ENCODE measurements at regions not wholly inside any gene's neighbourhood (a gene's known extent, or its start where the extent isn't known, plus 50 kb on each side); places are given as distances from the start of the nearest gene placed in this dataset.

DNA sequence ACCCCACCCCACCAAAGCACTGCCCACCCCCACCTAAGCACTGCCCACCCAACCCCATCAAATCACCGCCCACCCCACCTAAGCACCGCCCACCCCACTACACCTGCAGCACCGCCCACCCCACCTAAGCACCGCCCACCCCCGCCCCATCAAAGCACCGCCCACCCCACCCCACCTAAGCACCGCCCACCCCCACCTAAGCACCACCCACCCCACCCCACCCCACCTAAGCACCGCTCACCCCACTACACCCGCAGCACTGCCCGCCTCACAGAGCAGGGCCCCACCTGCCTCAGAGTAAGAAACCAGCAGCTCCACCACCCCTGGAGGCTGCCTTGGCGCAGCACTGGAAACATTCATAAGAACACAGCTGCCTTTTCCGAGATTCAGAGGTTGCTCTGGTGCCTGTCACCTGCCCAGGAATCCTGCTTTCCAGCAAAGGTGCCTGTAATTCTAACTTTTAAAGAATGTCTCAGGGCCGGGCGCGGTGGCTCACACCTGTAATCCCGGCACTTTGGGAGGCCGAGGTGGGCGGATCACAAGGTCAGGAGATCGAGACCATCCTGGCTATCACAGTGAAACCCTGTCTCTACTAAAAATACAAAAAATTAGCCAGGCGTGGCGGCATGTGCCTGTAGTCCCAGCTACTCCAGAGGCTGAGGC lies 148.2 kb downstream of the BMP7 start:
- Histone ChIP-seq H3K27me3 (ENCODE audit: control insufficient read depth in 2 of 2, insufficient read depth in 2 of 2, low read length in 2 of 2) (no peaks in the 10 kb centered on the region), H3K9me3 (ENCODE audit: control insufficient read depth in 2 of 2, low read length in 2 of 2) (no peaks in the 10 kb centered on the region), H3K27ac (ENCODE audit: low read depth in 2 of 2, low read length in 2 of 2) (no peak overlapping the region), H3K36me3 (ENCODE audit: control insufficient read depth in 2 of 2, insufficient read depth in 2 of 2, low read length in 2 of 2) (no peaks in the 10 kb centered on the region), H3K4me1 (ENCODE audit: control insufficient read depth in 2 of 2, insufficient read depth in 2 of 2, low read length in 2 of 2) (no peaks in the 10 kb centered on the region), H3K4me3 (ENCODE audit: low read length in 2 of 2) (no peak overlapping the region), H3K9ac (ENCODE audit: low read depth in 1 of 2, low read length in 2 of 2) (no peak overlapping the region)

Measured in mucosa of rectum (tissue), 2 donors.